HG03521 (cell line): ENCODE measurements at regions not wholly inside any gene's neighbourhood (a gene's known extent, or its start where the extent isn't known, plus 50 kb on each side); places are given as distances from the start of the nearest gene placed in this dataset.
"Not testable (repeated sequence)": the region's sequence is repeated elsewhere in the genome, so short reads cannot be mapped to it uniquely, and the experiment has no call there.

ENCODE experiments used
- ATAC-seq: cut with Tn5 transposase; IDR thresholded peaks from one replicate; pipeline ENCODE4 v1.9.1; 2021; ENCODE audit warnings: mild to moderate bottlenecking, moderate library complexity; ENCODE audit not compliant: unreplicated experiment

DNA sequence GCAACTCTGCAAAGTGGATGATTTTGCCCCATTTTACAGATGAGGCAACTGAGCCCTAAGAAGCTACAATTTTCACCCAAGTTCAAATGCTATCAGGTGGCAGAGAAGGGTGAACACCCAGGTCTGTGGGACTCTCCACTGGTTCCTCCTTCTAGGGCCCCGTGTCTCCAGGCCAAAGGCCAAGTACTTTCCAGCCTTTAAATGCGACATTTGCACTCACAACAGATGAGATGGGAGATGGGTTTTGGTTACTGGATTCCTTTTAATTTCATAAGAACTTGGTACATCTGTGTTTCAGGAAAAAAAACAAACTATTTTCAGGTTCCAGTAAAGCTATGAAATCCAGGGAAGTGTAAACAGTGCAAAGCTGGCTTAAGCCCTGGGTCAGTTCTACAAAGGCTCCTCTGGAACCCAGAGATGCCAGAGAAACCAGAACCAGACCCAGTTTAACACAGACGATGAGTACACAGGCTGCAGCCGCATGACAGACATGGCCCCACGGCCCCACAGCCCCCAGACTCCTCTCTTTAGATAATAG, 361.7 kb downstream of the ANAPC1 start:
- no peak for ATAC-seq

DNA sequence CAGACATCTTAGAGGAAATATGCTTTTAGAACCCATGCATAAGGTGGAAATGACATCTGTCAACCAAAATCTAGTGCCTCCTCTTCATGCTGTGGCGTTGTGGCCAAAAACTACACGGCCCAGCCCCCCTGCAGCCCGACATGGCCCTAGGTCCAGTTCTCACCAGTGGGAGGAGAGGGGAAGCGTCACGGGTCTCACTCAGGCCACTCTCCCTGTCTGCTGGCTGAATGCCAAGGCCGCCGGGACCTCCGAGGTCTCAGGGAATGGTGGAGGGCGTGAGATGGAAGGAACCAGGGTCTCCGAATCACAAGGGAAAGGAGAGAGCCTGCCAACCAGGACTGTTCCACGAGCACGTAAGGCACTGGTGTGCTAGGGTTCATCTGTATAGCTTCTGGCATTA, 361.0 kb downstream of the ANAPC1 start:
- ATAC-seq, result no peak

DNA sequence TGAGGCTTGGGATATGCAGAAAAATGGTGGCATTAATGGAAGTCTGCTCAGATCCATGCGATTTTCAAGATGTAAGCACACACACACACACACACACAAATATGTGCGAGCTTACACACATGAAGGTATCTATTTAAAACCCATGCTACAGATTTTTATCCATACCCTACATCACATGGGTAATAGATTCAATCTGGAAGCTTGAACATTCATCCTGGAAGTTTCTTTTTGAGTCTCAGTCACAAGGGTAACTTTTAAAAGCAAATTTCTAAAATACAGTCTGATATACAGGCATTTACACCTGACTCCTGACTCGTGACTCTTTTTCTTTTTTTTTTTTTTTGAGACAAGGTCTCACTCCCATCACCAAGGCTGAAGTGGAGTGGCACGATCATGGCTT, 359.0 kb downstream of the ANAPC1 start:
- ATAC-seq, result not testable (repeated sequence)

DNA sequence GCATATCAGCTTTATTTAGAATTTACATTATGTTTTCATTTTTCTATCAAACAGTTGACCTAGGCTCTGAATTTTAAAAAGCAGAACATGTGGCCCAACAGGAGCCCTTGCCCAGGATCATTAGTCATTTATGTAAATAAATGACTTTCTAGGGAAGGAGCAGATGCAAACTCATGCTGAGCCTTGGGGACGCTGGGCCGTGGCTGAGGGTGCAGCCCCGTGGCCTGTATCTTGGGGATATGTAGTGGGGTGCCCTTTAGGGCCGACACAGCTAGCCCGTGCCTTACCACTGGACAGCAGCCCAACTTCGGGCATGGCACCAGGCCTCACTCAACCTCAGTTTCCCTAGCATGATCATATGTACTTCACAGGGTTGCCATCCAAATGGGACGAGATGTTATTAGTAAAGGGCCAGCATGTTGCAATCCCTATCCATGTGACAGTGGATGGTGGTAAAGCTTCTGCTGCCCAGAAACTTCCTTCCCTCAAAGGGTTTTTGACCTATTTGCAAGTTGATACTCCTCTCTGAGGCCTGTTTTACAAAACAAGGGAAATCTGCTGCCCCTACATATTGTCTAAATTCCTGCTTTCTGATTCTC, 357.9 kb downstream of the ANAPC1 start:
- ATAC-seq, result not testable (repeated sequence)

DNA sequence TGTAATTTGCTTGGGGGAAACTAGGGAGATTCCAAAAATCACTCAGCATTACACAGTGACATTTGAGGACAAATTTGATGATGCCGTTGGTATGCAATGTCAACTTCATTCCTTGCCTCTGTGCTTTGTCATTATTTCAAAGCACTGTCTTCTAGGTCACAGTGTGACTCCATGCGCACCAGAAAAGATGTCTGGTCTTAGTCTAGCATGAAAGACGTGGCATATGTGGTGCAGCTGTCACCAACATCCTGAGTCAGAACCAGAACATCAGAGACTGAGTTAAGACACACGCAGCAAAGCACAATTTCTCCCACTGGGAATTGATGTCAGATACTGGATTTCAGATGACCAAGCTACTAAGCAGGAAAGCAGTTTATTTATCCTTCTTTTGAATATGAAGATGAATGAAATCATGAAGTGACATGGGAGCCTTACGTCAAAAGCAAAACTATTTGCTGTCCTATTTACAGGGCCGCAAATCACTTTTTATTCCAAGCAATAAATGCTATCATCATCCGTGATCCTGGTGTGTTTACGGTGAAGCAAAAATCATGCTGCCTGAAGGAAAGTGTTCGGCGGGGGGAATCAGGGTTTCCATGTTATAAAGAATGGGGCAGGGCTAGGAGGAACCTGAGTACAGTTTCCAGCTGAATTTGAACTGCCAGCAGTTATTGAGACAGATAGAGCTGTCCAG, 356.1 kb downstream of the ANAPC1 start:
- not testable (repeated sequence) for ATAC-seq

DNA sequence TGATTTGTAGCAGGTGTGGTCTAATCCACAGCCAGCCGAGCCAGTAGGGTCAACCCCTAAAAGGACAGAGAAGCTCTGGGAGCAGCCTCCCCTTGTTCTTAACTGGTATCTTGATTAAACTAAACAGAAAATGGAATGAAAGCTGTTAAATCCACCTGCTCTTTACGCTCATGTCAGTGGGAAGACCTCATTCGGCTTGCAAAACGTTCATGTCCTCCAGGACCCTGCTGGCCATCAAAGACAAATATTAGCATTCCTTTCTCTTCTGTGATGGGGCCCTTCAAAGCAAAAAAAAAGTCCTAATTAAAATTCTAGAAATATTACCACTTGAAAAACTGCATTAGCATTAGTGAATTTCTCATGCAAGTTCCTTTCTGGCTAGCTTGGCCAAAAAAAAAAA, 355.0 kb downstream of the ANAPC1 start:
- not testable (repeated sequence) for ATAC-seq

DNA sequence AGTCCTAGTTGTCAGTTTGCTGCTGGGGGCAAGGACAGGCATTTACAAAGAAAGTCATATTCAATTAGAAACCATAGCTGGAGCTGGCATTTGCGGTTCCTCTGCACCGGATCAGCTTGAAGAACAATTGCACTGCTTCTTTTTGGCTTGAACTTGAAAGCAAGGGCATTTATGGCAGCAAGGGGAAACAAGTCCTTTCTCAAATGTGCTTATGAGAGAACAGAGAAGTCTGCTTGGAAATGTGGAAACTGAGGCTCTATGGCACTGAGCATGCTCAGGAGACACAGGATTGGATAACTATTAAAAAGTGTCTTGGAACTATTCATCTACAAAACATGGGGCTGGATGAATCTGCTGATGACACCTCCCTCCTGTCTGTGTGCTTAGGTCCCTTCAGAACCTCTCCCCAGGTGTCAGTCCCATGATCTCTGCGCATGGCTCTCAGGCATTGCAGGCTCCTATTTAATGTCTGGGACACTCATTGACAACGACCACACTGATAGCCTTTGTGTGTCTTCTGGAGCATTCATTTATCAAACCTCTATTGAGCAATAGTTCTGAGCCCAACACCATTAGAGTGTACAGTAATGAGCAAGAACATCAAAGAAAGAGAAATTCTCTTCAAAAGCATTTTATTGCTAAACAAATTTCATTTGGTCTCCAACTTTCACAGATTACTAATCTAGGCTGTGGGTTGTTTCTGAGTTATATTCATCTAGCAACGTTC, 353.6 kb downstream of the ANAPC1 start:
- ATAC-seq, result not testable (repeated sequence)

DNA sequence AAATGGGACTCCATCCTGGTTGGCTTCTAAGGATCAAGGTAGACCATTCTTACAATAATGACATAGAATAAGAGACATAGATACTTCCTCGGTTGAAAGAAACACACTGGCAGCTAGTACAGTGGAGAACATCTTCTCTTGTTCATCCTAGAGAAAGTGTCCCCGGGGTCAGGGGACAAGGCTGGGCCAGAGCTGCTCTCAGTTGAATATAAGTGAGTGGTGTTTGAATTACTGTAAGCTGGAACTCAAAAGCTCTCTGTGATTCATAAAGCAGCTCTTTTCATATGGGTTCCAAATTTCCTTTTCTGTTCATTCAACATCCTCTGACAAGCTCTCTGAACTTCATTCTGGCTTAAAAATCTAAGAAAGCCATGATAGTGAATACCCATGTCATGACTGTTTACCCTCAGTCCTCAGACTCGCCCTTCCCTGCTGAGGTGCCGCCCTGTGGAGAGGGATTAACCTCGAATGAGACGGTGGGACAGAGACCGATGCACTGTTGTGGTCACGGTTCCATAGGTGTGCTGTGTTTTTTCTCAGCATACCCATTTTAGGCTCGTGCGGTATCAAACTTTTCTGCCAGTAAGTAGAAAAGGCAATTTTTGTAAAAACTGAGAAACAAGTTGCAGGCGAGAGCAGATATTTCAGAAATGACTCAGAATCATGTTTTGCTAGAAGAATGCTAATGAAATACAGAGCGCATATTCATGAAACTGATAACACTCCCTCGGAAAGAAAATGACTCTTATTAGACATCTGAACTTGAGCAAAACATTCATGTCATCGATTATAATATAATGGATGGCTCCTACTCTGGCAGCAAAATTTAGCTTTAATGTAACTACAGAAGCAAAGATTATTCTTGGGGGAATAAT, 351.1 kb downstream of the ANAPC1 start:
- ATAC-seq, result not testable (repeated sequence)

DNA sequence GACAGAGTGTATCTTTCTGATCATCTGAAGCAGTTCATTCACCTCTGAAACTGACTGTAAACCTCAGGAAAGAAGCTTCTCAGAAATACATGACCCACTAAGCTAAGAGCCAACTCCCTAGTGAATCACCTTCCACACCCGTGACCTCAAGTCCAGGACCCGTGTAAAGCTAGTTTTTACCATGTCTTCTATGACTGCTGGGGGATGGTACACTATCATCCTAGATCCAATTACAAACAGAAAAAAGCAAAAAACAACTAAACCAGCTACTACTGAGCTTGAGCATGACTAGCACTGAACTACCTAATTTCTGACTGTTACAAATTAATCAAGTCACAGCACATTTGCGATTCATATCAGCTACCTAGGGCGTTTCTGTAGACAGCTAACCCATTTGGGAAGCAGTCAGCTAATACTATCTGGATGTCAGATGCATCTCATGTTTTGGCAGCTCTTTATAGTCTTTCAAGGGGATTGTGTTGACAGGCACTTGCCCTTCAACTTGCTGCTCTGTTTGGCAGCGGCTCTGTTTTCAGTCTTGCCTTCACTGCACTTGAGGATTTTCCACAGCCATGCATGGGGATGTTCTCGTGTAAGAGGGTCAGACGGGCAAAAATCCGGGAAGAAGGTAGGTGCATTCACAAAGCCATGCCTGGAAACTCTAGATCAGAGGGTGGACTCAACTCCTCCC, 350.3 kb downstream of the ANAPC1 start:
- ATAC-seq, result not testable (repeated sequence)

DNA sequence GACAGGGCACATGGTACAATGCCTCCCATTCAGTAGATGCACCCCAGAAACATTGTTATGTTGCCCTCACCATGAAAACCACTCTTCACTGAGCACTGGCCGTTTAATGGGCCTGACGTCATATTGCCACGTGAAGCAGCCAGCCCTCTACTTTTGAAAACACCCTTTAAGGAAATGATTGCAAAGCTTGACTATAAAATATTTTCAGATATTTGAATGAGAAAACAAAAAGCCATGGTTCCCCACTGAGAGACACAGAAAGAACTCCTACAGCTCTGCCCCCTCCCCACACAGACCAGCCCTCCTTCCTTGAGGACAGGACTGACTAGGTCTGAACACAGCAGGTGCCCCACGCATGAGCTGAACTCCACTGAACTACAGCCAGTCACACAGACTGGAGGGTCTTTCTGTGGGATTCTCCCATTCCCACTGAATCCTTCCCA, 349.1 kb downstream of the ANAPC1 start:
- no peak for ATAC-seq

DNA sequence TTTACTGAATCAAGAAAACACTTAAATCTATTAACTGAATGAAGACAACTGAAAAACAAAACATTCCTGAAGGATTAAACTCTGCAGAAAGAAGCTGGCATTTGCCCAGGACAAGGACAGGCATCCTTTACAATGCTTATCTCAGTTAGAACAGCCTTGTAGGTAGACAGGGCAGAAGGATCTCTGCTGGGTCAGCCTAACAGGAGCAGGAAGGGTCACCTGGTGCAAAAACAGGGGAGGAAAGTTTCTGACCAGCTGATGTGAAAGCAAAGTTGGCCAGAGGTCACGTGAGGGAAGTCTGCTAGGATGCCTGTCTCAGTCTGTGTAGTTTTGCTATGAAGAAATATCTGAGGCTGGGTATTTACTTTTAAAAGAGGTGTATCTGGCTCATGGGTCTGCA, 348.6 kb downstream of the ANAPC1 start:
- no peak for ATAC-seq

DNA sequence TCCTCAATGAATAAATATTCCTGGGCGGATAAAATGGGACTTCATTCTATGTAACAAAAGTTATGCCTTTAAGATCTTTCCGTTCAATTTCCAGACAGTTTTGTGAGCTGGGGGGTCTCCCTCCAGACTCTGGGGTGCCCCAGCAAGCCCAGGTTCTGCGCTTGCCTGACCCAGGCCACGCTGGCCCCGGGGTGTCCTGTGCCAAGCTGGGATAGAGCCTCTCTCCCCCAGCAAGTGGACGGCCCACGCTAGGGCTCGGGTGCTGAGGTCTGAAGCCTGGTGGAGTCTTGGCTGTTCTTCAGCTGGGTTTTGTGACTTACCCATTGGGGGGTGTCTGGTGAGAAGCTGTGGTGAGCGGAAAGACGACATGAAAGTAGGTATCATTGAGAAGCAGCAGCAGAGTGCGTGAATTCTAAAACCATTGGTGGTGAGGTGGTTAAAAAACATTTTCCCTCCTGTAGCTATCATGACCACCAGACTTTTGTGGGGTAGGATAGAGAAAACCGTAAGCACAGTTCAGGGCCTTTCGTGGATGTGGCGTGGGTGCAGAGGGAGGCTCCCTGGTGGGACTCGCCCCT, 346.8 kb downstream of the ANAPC1 start:
- ATAC-seq, result no peak

DNA sequence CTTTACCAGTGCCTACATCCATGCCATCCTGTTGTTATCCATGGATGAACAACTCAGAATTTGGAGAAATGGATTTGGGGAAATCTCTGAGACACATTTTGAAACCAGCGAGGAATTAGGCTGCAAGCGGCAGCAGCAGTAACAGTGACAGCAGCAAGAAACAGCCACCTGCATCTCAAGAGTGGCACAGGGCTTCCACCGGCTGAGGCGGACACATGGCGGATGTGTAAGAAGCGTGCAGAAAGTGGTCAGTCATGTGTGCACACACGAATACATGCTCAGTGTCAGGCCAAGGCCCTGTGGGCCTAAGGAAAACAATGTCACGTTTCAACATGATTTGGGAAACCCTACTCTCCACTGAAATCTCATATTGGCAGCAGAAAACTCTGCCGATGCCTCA, 344.0 kb downstream of the ANAPC1 start:
- not testable (repeated sequence) for ATAC-seq

DNA sequence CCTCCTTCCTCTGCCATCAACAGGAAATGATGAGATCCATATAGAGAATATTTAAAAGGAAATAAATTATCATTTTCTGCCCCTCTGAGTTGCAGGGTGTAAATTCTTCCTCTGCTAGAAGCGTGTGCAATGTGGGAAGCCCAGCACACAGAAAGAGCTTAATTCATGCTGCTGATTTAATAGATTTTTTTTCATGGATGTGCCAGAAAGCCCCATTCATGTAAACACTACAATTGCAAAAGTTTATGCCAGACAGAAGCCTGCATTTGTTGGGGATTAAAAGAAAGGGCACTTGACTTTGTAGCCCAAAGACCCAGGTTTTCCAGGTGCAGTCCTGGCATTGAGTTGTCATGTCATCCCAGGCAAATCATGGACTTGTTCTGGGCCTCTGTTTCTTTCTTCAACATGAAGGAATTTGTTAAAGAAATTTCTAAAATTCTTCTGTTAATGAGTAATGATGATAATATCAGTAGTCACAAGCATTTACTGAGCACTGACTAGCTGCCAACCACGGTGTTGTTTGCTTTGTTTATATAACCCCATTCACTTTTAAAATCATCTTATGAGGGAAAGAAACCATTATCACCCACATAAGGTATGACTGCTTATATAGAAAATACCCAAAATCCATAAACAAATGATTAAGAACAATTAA, 341.7 kb downstream of the ANAPC1 start:
- ATAC-seq, result not testable (repeated sequence)

DNA sequence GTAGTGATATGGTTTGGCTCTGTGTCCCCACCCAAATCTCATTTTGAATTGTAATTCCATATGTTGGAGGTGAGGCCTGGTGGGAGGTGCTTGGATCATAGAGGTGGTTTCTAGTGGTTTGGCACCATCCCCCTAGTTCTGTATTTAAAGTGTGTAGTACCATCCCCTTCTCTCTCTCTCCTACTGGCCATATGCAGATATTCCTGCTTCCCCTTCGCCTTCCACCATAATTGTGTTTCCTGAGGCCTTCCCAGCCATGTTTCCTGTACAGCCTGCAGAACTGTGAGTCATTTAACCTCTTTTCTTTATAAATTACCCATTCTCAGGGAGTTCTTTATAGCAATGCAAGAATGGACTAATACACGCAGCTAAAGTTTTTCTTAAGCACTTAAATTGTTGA, 340.0 kb downstream of the ANAPC1 start:
- not testable (repeated sequence) for ATAC-seq

DNA sequence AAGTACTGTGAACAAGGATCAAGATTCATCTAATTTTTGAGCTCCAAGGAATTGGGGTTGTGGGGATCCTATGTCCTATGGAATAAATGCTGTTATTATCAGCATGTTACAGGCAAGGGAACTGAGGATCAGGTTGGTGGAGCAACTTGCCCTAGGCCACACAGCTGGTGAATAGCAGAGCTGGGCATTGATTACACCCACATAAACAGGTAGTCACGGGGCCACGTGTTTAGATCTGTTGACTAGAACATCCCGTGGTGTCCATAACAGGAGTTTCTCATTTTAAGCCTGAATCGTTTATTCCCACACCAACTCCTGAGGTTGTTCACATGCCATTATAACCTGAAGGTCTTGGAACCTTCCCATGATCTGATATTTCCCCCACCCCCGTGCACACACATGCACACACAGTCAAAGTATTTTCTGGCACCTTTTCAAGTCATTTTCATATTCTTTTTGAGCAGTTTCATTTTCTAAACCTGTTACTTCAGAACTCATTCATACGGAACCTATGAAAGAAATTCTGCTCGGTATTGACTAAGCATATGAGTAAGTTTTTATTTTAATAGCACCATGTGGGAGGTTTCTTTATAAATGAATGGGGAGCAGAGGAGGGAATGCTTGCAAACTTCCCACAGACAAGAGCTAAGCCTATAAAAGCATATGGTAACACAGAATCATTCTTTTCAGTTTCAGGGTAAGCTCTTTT, 338.1 kb downstream of the ANAPC1 start:
- not testable (repeated sequence) for ATAC-seq

DNA sequence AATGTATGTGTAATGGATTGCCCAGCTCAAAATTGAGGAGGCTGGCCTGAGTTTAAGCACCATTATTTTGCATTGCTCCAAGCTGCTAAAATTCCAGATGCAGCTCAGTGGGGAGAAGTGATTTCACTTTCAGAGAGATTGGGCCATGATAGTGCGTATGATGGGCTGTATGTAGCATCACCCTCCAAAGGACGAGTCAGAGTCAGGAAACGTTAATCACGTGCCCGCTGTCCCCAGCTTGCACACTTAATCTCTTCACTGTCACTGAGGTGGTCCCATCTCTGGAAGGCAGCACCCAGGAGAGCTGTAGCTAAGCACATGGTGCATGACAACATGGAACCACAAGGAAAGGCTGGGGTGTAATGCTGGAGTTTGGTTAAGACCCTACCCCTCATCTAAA, 337.4 kb downstream of the ANAPC1 start:
- not testable (repeated sequence) for ATAC-seq

DNA sequence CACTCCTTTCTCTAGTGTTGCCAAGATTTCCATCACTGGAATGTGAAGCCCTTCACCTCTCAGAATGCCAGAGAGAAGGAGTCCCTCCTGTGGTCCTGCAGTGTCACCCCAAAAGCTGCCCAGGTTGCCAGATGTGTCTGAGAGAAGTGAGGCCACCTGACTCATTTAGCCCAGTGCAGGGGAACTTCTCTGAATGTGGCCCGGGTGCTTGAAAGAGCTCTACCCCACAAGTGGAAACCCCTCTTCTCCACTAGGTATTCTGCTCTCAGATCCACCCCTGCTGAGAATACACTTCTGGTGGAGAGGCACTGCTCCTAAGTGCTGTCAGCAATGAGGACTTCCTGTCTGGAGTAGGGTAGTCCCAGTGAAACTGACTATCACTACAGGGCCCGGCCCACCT, 334.8 kb downstream of the ANAPC1 start:
- not testable (repeated sequence) for ATAC-seq

DNA sequence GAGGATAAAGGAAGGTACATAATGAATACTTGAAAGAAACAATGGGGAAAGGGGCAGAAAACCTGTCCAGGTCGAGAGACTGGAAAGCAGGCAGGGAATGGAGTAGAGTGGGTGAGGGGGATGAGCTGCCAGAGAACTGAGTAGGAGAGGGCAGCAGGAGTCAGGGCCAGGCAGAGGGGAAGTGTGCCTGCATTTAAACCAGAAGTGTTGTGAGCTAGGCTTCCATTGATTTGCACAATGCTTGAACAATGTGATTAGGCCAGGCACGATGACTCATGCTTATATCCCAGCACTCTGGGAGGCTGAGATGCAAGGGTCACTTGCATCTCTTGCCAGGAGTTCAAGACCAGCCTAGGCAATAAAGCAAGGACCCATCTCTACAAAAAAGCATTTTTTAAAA, 332.6 kb downstream of the ANAPC1 start:
- not testable (repeated sequence) for ATAC-seq
